ENCODE measurements at regions not wholly inside any gene's neighbourhood (a gene's known extent, or its start where the extent isn't known, plus 50 kb on each side); places are given as distances from the start of the nearest gene placed in this dataset.

- DNase-seq: no peak
- no peaks in the 10 kb centered on the region for H3K36me3 Mint-ChIP-seq (ENCODE audit: low read depth)
- H3K27ac Mint-ChIP-seq: no peak overlapping the region
- H3K4me1 Mint-ChIP-seq: no peaks in the 10 kb centered on the region
- ChIA-PET CTCF (no interaction called here), POLR2A (no interaction called here)
- no peaks in the 10 kb centered on the region for H3K27me3 Mint-ChIP-seq
- no peak overlapping the region for H3K4me3 Mint-ChIP-seq
- peaks cover 12% of the 10 kb centered on the region for H3K9me3 Mint-ChIP-seq
These were observed 88.5 kb upstream of the ELAVL2 start for GRCh38 chr9:23914431-23915003.

GRCh38 chr9:23907343-23907742 lies 81.3 kb upstream of the ELAVL2 start:
- peaks cover 4% of the 10 kb centered on the region for H3K9me3 Mint-ChIP-seq
- ChIA-PET CTCF (no interaction called here), POLR2A (no interaction called here)
- no peaks in the 10 kb centered on the region for H3K36me3 Mint-ChIP-seq (ENCODE audit: low read depth)
- no peak overlapping the region for H3K27ac Mint-ChIP-seq
- no peak for DNase-seq
- H3K27me3 Mint-ChIP-seq: no peaks in the 10 kb centered on the region
- no peaks in the 10 kb centered on the region for H3K4me1 Mint-ChIP-seq
- H3K4me3 Mint-ChIP-seq: no peak overlapping the region

- H3K27ac Mint-ChIP-seq: no peak overlapping the region
- CTCF ChIA-PET: no interaction called here
- no peaks in the 10 kb centered on the region for H3K4me1 Mint-ChIP-seq
- peaks cover 5% of the 10 kb centered on the region for H3K9me3 Mint-ChIP-seq
- POLR2A ChIA-PET: no interaction called here
- H3K36me3 Mint-ChIP-seq (ENCODE audit: low read depth): no peaks in the 10 kb centered on the region
- no peak for DNase-seq
- no peak overlapping the region for H3K4me3 Mint-ChIP-seq
- no peaks in the 10 kb centered on the region for H3K27me3 Mint-ChIP-seq
These were observed 61.7 kb upstream of the ELAVL2 start for GRCh38 chr9:23887781-23888180.

Measured in activated CD4-positive, alpha-beta T cell treated with anti-CD3 and anti-CD28 coated beads, Interleukin-2, amount 10 ng/mL, durations not matched to agents 7 days and 5 days (primary cell).